ENCODE measurements at regions not wholly inside any gene's neighbourhood (a gene's known extent, or its start where the extent isn't known, plus 50 kb on each side); places are given as distances from the start of the nearest gene placed in this dataset.
A peak's percentile ranks its signal among the peaks of the same experiment; 100 is the strongest.
"Not testable (repeated sequence)": the region's sequence is repeated elsewhere in the genome, so short reads cannot be mapped to it uniquely, and the experiment has no call there.

GRCh38 chr21:10395963-10396362, 125.4 kb upstream of the TPTE start:
- DNase-seq; intact Hi-C loops (cut with micrococcal nuclease); ATAC-seq: not testable (repeated sequence)

- peak; percentile 4 for ATAC-seq
- intact Hi-C loops (cut with micrococcal nuclease); DNase-seq: not testable (repeated sequence)
Observed at GRCh38 chr21:10397495-10397915, 123.9 kb upstream of the TPTE start.

GRCh38 chr21:10398692-10399489, 122.5 kb upstream of the TPTE start:
- ATAC-seq; intact Hi-C loops (cut with micrococcal nuclease); DNase-seq: not testable (repeated sequence)

GRCh38 chr21:10400622-10401361, 120.6 kb upstream of the TPTE start:
- peak; percentile 38 for ATAC-seq
- DNase-seq; intact Hi-C loops (cut with micrococcal nuclease): not testable (repeated sequence)

- intact Hi-C loops (cut with micrococcal nuclease); DNase-seq: not testable (repeated sequence)
- peak; percentile 4 for ATAC-seq
Observed at GRCh38 chr21:10402461-10402860, 118.9 kb upstream of the TPTE start.

GRCh38 chr21:10405331-10405730, 116.1 kb upstream of the TPTE start:
- ATAC-seq; intact Hi-C loops (cut with micrococcal nuclease); DNase-seq: not testable (repeated sequence)

GRCh38 chr21:10409786-10410185, 111.6 kb upstream of the TPTE start:
- ATAC-seq; DNase-seq; intact Hi-C loops (cut with micrococcal nuclease): not testable (repeated sequence)

GRCh38 chr21:10410354-10410929, 110.9 kb upstream of the TPTE start:
- intact Hi-C loops (cut with micrococcal nuclease); ATAC-seq; DNase-seq: not testable (repeated sequence)

- intact Hi-C loops (cut with micrococcal nuclease); ATAC-seq; DNase-seq: not testable (repeated sequence)
Observed at GRCh38 chr21:10411776-10412526, 109.4 kb upstream of the TPTE start.

GRCh38 chr21:10412928-10413246, 108.5 kb upstream of the TPTE start:
- intact Hi-C loops (cut with micrococcal nuclease); ATAC-seq; DNase-seq: not testable (repeated sequence)

- DNase-seq; ATAC-seq; intact Hi-C loops (cut with micrococcal nuclease): not testable (repeated sequence)
Observed at GRCh38 chr21:10413247-10414120, 107.9 kb upstream of the TPTE start.

- DNase-seq; ATAC-seq; intact Hi-C loops (cut with micrococcal nuclease): not testable (repeated sequence)
Observed at GRCh38 chr21:10414121-10414924, 107.1 kb upstream of the TPTE start.

GRCh38 chr21:10414925-10415254, 106.5 kb upstream of the TPTE start:
- ATAC-seq; intact Hi-C loops (cut with micrococcal nuclease); DNase-seq: not testable (repeated sequence)

GRCh38 chr21:10415456-10415855, 105.9 kb upstream of the TPTE start:
- intact Hi-C loops (cut with micrococcal nuclease); DNase-seq: not testable (repeated sequence)
- peak; percentile 5 for ATAC-seq

- intact Hi-C loops (cut with micrococcal nuclease); DNase-seq: not testable (repeated sequence)
- ATAC-seq, result peak; percentile 20
Observed at GRCh38 chr21:10415859-10416258, 105.5 kb upstream of the TPTE start.

GRCh38 chr21:10416691-10417447, 104.5 kb upstream of the TPTE start:
- DNase-seq; intact Hi-C loops (cut with micrococcal nuclease): not testable (repeated sequence)
- peak; percentile 6 for ATAC-seq

- DNase-seq (peak; percentile 37), ATAC-seq (peak; percentile 8)
- intact Hi-C loops (cut with micrococcal nuclease), result not testable (repeated sequence)
Observed at GRCh38 chr21:10417551-10418002, 103.8 kb upstream of the TPTE start.

All from left ventricle myocardium superior (tissue), 1 donor.